ENCODE measurements at regions not wholly inside any gene's neighbourhood (a gene's known extent, or its start where the extent isn't known, plus 50 kb on each side); places are given as distances from the start of the nearest gene placed in this dataset.

DNA sequence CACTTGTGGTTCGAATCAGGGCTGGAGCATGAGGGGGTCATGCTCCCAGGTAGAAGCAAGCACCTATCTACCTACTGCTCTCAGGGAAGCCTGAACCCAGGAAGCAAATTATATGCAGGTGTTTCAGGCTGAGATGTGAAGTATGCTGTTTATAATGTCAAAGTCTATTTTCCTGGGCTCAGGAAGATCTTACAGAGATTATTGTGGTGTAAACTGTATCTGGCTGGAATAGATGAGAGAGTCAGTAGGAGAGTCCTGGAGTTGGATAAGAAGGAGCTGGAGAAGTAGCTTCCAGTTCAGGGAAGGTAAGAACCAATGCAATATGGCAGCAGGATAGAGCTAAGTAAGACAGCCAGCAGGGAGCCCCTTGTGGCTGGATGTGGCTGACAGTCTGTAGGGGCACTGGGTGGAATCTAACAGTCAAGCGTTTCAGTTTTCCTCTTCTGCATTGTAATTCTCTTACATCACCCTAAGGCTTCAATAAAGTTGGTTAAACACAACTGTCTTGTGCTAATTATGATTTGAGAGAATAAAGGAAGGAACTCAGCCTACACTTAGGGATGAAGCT lies 105.9 kb upstream of the EEPD1 start:
- Histone ChIP-seq H3K79me2 (ENCODE audit: control insufficient read depth, insufficient read depth, low read length) (no peaks in the 10 kb centered on the region), H3K4me1 (replicated peaks in 1 of 2; ENCODE audit: control insufficient read depth in 2 of 2, insufficient read depth in 2 of 2, low read length in 2 of 2) (no peaks in the 10 kb centered on the region), H3K27me3 (ENCODE audit: control insufficient read depth in 2 of 2, insufficient read depth in 2 of 2, low read length in 2 of 2) (peaks cover 4 to 18% of the 10 kb centered on the region in 2 experiments; a peak in 3 of 5 replicates), H3K4me3 (no peak overlapping the region), H2AFZ (ENCODE audit: low read depth, low read length) (no peak overlapping the region), H3K36me3 (ENCODE audit: control insufficient read depth, insufficient read depth, low read length) (no peaks in the 10 kb centered on the region), H3K9me1 (ENCODE audit: control insufficient read depth, insufficient read depth, low read length) (no peaks in the 10 kb centered on the region), H4K20me1 (replicated peaks; ENCODE audit: control insufficient read depth, insufficient read depth, low read length) (no peaks in the 10 kb centered on the region), H3K9ac (ENCODE audit: insufficient read depth in 1 of 2, low read depth in 2 of 2, low read length in 2 of 2) (no peak overlapping the region), H3K4me2 (ENCODE audit: insufficient read depth, low read length) (no peak overlapping the region), H3K27ac (ENCODE audit: extremely low read depth, low read depth, low read length) (no peak overlapping the region), H3K9me3 (replicated peaks; ENCODE audit: control insufficient read depth, insufficient read depth, low read depth, low read length) (no peaks in the 10 kb centered on the region)
- intact Hi-C loops (cut with micrococcal nuclease) = no loop called here
- POLR2A ChIA-PET = interaction anchor here (0.9 kb wide), 1 partner anchor 14 kb away, joined by 3 read pairs; no protein-coding TSS in a partner anchor
- 0% methylated on average over 2 of the region's 2 CpGs for WGBS (ENCODE audit: insufficient coverage, low coverage, missing lambda C conversion rate)
- FAIRE-seq (no peak), ATAC-seq (peak; percentile 90), DNase-seq (ENCODE audit: extremely low read depth in 1 of 4, low spot score in 3 of 4) (peak in 2 of 4 experiments; percentile 9 to 27)
- CTCF ChIA-PET (ENCODE audit: low intra/inter-chr PET ratio) = no interaction called here
- BruUV-seq (replicated peaks) = no TSS peak
- in situ Hi-C loops (cut with MboI) = no loop called here
- no peak for TF ChIP-seq ESRRB (CRISPR knock-in tag; IDR thresholded peaks at IDR 0.05; ENCODE audit: borderline replicate concordance)
- TF ChIP-seq, protein P1, sequence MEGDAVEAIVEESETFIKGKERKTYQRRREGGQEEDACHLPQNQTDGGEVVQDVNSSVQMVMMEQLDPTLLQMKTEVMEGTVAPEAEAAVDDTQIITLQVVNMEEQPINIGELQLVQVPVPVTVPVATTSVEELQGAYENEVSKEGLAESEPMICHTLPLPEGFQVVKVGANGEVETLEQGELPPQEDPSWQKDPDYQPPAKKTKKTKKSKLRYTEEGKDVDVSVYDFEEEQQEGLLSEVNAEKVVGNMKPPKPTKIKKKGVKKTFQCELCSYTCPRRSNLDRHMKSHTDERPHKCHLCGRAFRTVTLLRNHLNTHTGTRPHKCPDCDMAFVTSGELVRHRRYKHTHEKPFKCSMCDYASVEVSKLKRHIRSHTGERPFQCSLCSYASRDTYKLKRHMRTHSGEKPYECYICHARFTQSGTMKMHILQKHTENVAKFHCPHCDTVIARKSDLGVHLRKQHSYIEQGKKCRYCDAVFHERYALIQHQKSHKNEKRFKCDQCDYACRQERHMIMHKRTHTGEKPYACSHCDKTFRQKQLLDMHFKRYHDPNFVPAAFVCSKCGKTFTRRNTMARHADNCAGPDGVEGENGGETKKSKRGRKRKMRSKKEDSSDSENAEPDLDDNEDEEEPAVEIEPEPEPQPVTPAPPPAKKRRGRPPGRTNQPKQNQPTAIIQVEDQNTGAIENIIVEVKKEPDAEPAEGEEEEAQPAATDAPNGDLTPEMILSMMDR (IDR thresholded peaks at IDR 0.05 in 2 of 3, conservative IDR thresholded peaks at IDR 0.05 in 1 of 3; ENCODE audit: insufficient read depth in 2 of 3, low read depth in 1 of 3, low read length in 3 of 3) = peak; percentile 21 to 42 (median 36); a peak in 3 of 6 replicates
- TF ChIP-seq, protein P2, sequence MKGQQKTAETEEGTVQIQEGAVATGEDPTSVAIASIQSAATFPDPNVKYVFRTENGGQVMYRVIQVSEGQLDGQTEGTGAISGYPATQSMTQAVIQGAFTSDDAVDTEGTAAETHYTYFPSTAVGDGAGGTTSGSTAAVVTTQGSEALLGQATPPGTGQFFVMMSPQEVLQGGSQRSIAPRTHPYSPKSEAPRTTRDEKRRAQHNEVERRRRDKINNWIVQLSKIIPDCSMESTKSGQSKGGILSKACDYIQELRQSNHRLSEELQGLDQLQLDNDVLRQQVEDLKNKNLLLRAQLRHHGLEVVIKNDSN (CRISPR knock-in tag; IDR thresholded peaks at IDR 0.05) = no peak
- TF ChIP-seq CREBBP (IDR thresholded peaks at IDR 0.05; ENCODE audit: low read depth, low read length) = no peak
- TF ChIP-seq ZNF644 (tag; IDR thresholded peaks at IDR 0.05; ENCODE audit: low read depth) = no peak
- TF ChIP-seq ETV1 (tag; conservative IDR thresholded peaks at IDR 0.05; ENCODE audit: low read depth) = 0 out of 2 replicates have a peak, but pooled peaks have one; percentile 13
- no peak for TF ChIP-seq FOXJ3 (CRISPR knock-in tag; IDR thresholded peaks at IDR 0.05)
- no peak for TF ChIP-seq RAD21 (CRISPR knock-in tag; conservative IDR thresholded peaks at IDR 0.05 in 1 of 2, IDR thresholded peaks at IDR 0.05 in 1 of 2)
- no peak for TF ChIP-seq ZNF57 (CRISPR knock-in tag; IDR thresholded peaks at IDR 0.05)
- TF ChIP-seq ZNF354B (CRISPR knock-in tag; IDR thresholded peaks at IDR 0.05) = no peak
- TF ChIP-seq, protein P3, sequence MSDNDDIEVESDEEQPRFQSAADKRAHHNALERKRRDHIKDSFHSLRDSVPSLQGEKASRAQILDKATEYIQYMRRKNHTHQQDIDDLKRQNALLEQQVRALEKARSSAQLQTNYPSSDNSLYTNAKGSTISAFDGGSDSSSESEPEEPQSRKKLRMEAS (CRISPR knock-in tag; IDR thresholded peaks at IDR 0.05) = no peak
- peak in 1 of 3 experiments; percentile 57 for TF ChIP-seq YY1 (IDR thresholded peaks at IDR 0.05; ENCODE audit: borderline replicate concordance in 1 of 3, control insufficient read depth in 1 of 3, extremely low read depth in 1 of 3, insufficient read depth in 3 of 3, insufficient read length in 1 of 3, insufficient replicate concordance in 2 of 3, low read depth in 1 of 3, low read length in 2 of 3)
- no peak for TF ChIP-seq L3MBTL2 (IDR thresholded peaks at IDR 0.05)
- no peak for TF ChIP-seq FOXP1 (CRISPR knock-in tag; IDR thresholded peaks at IDR 0.05)
- TF ChIP-seq, protein P4, sequence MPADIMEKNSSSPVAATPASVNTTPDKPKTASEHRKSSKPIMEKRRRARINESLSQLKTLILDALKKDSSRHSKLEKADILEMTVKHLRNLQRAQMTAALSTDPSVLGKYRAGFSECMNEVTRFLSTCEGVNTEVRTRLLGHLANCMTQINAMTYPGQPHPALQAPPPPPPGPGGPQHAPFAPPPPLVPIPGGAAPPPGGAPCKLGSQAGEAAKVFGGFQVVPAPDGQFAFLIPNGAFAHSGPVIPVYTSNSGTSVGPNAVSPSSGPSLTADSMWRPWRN (IDR thresholded peaks at IDR 0.05; ENCODE audit: low read depth) = no peak
- no peak for TF ChIP-seq SP2 (IDR thresholded peaks at IDR 0.05; ENCODE audit: extremely low read depth, low read depth, low read length, poor library complexity, severe bottlenecking)
- no peak for TF ChIP-seq ZNF668 (CRISPR knock-in tag; IDR thresholded peaks at IDR 0.05)
- no peak for TF ChIP-seq HOXB6 (CRISPR knock-in tag; IDR thresholded peaks at IDR 0.05; ENCODE audit: borderline replicate concordance)
- TF ChIP-seq YBX1 (IDR thresholded peaks at IDR 0.05) = no peak
